Astrocyte of the cerebellum (primary cell): ENCODE measurements at regions not wholly inside any gene's neighbourhood (a gene's known extent, or its start where the extent isn't known, plus 50 kb on each side); places are given as distances from the start of the nearest gene placed in this dataset.
"Not testable (repeated sequence)": the region's sequence is repeated elsewhere in the genome, so short reads cannot be mapped to it uniquely, and the experiment has no call there.

Experiments used
- DNase-seq: peaks from one replicate; pipeline ENCODE4 v3.0.0-alpha.2; 2011; ENCODE audit warnings: low read depth
- H3K4me3 ChIP-seq: 2 replicates; pipeline ENCODE4 v1.5.1; 2011; ENCODE audit warnings: mild to moderate bottlenecking, low read depth, low read length, moderate library complexity
- in situ Hi-C: cut with HindIII; loops from 2 replicates; pipeline ENCODE4 v1.10.0; 2017; ENCODE audit warnings: low sequenced_read_pairs
- TF ChIP-seq, protein P1 (sequence below): IDR thresholded peaks from 2 replicates; pipeline ENCODE4 v1.5.1; 2012; ENCODE audit warnings: low read length, low read depth, moderate library complexity, mild to moderate bottlenecking; ENCODE audit errors: missing control alignments

- DNase-seq, result no peak
- in situ Hi-C loops, result no loop called here
- TF ChIP-seq, protein P1, sequence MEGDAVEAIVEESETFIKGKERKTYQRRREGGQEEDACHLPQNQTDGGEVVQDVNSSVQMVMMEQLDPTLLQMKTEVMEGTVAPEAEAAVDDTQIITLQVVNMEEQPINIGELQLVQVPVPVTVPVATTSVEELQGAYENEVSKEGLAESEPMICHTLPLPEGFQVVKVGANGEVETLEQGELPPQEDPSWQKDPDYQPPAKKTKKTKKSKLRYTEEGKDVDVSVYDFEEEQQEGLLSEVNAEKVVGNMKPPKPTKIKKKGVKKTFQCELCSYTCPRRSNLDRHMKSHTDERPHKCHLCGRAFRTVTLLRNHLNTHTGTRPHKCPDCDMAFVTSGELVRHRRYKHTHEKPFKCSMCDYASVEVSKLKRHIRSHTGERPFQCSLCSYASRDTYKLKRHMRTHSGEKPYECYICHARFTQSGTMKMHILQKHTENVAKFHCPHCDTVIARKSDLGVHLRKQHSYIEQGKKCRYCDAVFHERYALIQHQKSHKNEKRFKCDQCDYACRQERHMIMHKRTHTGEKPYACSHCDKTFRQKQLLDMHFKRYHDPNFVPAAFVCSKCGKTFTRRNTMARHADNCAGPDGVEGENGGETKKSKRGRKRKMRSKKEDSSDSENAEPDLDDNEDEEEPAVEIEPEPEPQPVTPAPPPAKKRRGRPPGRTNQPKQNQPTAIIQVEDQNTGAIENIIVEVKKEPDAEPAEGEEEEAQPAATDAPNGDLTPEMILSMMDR, result no peak
- no peak overlapping the region for H3K4me3 ChIP-seq
Measured at GRCh38 chr10:120204877-120205276, 252.2 kb upstream of the PLPP4 start.

DNA sequence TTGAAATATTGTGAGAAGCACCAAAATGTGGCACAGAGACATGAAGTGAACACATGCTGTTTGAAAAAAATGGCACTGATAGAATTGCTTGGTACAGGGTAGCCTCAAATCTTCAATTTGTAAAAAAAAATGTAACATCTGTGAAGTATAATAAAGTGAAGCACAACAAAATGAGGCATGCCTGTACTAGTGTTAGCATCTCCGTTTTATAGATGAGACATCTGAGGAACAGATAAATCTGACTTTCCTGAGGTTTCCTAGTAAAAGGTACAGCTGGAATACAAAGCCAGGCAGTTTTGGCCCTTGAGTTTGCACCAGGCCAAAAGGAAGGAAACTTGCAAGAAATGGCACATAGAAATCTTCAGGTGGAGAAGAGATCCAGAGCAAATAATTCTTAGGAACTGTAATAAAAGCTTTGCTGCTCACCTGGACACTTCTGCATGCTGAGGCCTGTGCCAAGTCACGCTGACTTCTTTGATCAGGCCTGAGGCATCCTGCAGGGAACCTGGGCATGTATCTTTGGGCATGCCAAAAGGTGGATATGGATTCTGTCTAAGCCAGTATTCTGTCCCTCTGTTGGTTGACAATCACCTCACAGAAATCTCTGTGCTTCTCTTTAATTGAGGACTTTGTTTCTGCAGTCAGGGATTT is 251.5 kb upstream of the PLPP4 start:
- TF ChIP-seq, protein P1, result no peak
- no peak for DNase-seq
- in situ Hi-C loops, result no loop called here
- no peak overlapping the region for H3K4me3 ChIP-seq

DNA sequence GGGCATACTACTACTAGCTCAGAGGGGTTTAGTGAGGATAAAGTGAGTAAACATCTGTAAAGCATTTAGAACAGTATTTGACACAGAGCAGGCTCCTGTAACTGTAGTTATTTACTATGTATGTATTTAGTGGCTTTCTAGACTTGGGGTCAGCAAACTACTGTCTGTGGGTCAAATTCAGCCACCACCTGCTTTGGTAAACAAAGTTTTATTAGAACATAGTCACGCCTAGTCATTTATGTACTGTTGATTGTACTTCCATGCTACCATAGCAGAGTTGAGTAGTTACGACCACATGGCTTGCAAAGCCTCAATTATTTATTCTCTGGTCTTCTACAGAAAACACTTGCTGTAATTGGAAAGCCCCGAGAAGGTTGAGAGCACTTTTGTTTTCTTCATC is 248.5 kb upstream of the PLPP4 start:
- DNase-seq, result no peak
- in situ Hi-C loops, result no loop called here
- H3K4me3 ChIP-seq, result no peak overlapping the region
- TF ChIP-seq, protein P1, result no peak

- TF ChIP-seq, protein P1, result no peak
- in situ Hi-C loops, result no loop called here
- no peak overlapping the region for H3K4me3 ChIP-seq
- no peak for DNase-seq
Measured at GRCh38 chr10:120209124-120209762, 247.8 kb upstream of the PLPP4 start.

DNA sequence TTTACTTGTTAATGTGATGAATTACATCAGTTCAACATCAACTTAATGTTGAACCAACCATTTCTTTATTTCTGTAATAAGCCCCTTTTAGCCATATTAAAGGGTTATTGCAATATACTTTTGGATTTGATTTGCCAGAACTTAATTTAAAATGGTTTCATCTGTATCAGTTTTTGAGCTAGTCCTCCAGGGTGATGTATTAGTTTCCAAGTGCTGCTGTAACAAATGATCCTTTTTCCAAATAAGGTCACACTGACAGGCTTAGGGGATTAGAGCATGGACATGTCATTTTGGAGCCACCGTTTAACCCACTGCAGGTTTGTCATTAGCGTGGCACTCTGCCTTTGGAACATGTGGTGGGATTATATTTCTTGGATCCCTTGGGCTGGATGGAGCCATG is 244.8 kb upstream of the PLPP4 start:
- no peak for DNase-seq
- in situ Hi-C loops, result no loop called here
- TF ChIP-seq, protein P1, result no peak
- no peak overlapping the region for H3K4me3 ChIP-seq

- in situ Hi-C loops, DNase-seq, H3K4me3 ChIP-seq: not testable (repeated sequence)
Measured at GRCh38 chr10:120213283-120213682, 243.7 kb upstream of the PLPP4 start.

DNA sequence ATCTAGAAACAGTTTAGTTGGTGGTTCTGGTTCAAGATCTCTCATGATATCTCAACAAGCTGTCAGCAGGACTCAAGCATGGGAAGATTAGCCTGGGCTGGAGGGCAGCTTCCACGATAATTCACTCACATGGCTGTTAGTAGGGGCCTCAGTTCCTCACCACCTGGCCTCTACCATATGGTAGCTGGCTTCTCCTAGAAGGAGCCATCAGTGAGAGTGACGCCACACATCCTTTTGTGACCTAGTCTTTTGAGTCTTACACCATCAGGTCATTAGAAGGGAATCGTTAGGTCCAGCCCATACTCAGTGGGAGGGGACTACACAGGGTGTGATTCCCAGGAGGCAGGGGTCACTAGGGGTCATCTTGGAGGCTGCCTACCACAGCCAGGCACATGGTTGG is 239.3 kb upstream of the PLPP4 start:
- TF ChIP-seq, protein P1, result no peak
- no peak overlapping the region for H3K4me3 ChIP-seq
- DNase-seq, result no peak
- in situ Hi-C loops, result no loop called here
